ENCODE measurements at regions not wholly inside any gene's neighbourhood (a gene's known extent, or its start where the extent isn't known, plus 50 kb on each side); places are given as distances from the start of the nearest gene placed in this dataset.

DNA sequence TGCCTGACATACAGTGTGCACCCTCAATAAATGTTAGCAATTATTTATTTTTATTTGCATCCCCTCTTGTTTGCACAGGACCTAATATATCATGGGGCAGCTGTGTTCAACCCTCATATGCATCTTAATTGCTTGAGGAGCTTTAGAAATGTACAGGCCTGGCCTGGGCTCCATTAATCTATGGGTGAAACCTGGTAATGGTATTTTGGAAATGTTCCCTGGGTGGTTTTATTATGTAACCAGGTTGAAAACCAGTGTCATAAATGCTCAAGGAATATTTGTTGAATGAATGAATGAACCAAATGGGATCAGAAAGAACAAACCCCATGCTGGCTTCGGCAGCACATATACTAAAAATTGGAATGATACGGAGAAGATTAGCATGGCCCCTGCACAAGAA lies 84.0 kb upstream of the PICALM start:
- DNase-seq (ENCODE audit: low read depth, low spot score) = no peak
- ChIA-PET CTCF (interaction anchor here (1.2 to 2.2 kb wide), 3 partner anchors 9 to 40 kb away, joined by 3 to 6 read pairs (median 5); no protein-coding TSS in a partner anchor), POLR2A (interaction anchor here (1.2 to 1.8 kb wide), 2 partner anchors 21 to 84 kb away, joined by 7 to 15 read pairs; partner anchors contain the start of gene PICALM)
- H3K4me3 ChIP-seq (ENCODE audit: low read depth, low read length) = no peak overlapping the region
- TF ChIP-seq, protein P1, sequence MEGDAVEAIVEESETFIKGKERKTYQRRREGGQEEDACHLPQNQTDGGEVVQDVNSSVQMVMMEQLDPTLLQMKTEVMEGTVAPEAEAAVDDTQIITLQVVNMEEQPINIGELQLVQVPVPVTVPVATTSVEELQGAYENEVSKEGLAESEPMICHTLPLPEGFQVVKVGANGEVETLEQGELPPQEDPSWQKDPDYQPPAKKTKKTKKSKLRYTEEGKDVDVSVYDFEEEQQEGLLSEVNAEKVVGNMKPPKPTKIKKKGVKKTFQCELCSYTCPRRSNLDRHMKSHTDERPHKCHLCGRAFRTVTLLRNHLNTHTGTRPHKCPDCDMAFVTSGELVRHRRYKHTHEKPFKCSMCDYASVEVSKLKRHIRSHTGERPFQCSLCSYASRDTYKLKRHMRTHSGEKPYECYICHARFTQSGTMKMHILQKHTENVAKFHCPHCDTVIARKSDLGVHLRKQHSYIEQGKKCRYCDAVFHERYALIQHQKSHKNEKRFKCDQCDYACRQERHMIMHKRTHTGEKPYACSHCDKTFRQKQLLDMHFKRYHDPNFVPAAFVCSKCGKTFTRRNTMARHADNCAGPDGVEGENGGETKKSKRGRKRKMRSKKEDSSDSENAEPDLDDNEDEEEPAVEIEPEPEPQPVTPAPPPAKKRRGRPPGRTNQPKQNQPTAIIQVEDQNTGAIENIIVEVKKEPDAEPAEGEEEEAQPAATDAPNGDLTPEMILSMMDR (IDR thresholded peaks at IDR 0.05; ENCODE audit: insufficient read depth, low read length, missing control alignments) = no peak

DNA sequence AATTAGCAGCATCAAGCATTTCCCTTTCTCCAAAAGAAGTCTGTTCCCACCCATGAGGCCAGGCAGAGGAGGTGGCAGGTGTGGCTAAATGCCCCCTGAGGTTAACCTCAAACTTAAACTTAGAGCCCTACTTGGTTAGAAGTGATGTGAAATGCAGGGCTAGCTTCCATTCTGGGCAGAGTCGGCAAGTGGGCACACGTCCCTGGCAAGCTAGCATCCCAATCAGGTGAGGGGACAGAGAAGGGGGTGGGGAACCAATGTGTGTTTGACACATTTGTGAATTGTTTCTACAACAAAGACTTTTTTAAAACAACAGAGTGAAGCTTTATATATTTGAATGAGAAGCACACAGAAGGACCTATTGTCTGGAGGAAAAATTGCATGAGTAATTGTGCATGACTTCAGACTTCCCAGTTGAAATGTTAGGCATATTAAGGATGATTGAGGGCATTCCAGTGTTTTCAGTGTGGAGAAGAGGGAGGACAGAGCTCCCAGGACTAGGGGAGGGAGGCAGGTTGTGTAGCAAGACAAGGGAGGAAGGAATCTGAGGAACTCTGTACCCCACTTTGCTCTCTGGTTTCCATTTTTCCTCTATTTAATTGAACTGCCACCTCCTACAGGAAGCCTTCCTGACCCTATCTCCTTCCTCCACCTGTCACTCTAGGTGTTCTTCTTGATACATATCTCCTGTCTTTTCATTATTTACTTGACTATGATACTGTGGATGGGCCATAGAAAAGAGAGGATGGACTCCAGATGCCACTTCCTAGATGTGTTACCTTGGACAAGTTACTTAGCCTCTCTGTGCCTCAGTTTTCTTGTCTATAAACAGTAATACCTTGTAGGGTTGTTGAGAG lies 83.3 kb upstream of the PICALM start:
- CTCF ChIA-PET = interaction anchor here (0.8 to 2.2 kb wide), 8 partner anchors 9 to 111 kb away, joined by 3 to 6 read pairs (median 4); no protein-coding TSS in a partner anchor

DNA sequence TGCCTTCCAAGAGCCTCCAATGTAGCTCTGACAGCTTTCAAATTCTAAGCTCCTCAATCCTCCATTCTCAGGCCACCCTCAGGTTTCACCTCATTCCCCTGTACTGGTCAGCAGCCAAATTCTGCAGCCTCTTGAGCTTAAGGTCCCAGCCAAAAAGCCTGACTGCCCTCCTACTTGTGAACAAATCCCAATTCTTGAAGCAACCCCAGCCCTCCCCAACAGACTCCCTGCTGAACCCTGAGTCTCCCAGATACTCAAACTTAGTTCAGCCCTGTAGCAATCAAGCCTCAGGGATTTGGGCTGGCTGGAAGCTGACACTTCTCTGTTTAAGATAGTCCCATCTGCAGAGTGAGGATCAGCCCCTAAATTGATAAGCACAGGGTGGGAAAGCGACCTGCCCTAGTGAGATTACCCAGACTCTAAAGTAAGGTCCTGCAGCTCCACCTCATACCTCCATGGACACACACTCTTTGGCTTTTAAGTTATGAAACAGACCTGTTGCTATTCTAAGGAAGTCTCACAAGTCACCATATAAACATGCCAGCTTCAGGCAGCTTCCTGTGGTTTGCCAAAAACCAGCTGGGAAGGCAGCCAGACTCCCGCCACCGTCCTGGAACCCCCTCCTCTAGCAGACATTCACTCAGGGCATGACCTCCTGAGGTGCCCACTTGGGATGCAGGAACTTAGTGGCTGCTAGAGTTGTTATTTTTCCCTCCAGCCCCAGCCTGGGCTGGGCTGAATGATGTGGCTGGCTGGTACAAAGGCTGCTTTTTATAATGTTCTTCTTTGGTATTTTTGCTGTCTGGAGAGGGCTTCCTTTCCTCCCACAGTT lies 82.5 kb upstream of the PICALM start:
- ChIA-PET CTCF (interaction anchor here (0.8 to 2.2 kb wide), 9 partner anchors 9 to 111 kb away, joined by 3 to 6 read pairs (median 3); no protein-coding TSS in a partner anchor), POLR2A (interaction anchor here (0.5 to 1.8 kb wide), 7 partner anchors 11 to 83 kb away, joined by 3 to 15 read pairs (median 5); partner anchors contain the start of gene PICALM)
- H3K4me3 ChIP-seq (ENCODE audit: low read depth, low read length) = no peak overlapping the region
- no peak for DNase-seq (ENCODE audit: low read depth, low spot score)
- TF ChIP-seq, protein P1 (IDR thresholded peaks at IDR 0.05; ENCODE audit: insufficient read depth, low read length, missing control alignments) = no peak

More for the DNA sequence above, 83.3 kb upstream of the PICALM start:
- TF ChIP-seq, protein P1 (IDR thresholded peaks at IDR 0.05; ENCODE audit: insufficient read depth, low read length, missing control alignments) = no peak
- H3K4me3 ChIP-seq (ENCODE audit: low read depth, low read length) = no peak overlapping the region
- POLR2A ChIA-PET = interaction anchor here (0.8 to 1.8 kb wide), 4 partner anchors 10 to 84 kb away, joined by 3 to 15 read pairs (median 6); partner anchors contain the start of gene PICALM
- no peak for DNase-seq (ENCODE audit: low read depth, low spot score)

DNA sequence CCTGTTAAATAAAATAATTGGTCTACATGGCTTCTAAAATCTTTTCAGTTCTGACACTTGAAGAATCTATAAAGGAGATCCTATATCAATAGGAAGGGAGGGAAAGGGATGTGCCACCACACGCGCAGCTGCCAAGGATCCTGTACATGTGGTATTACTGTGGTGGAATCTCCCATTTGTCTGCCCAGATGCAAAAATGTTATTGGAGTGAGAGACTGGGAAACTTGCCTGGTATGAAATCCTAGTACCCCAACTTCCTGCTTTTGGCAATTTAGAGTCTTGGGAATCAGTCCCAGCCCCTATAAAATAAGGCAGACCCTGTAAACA lies 81.9 kb upstream of the PICALM start:
- no peak for DNase-seq (ENCODE audit: low read depth, low spot score)
- POLR2A ChIA-PET = interaction anchor here (0.5 to 1.8 kb wide), 4 partner anchors 12 to 82 kb away, joined by 3 to 6 read pairs (median 4); partner anchors contain the start of gene PICALM
- TF ChIP-seq, protein P1 (IDR thresholded peaks at IDR 0.05; ENCODE audit: insufficient read depth, low read length, missing control alignments) = no peak
- no peak overlapping the region for H3K4me3 ChIP-seq (ENCODE audit: low read depth, low read length)
- CTCF ChIA-PET = interaction anchor here (0.9 to 2.2 kb wide), 4 partner anchors 8 to 110 kb away, joined by 3 to 6 read pairs (median 4); no protein-coding TSS in a partner anchor

DNA sequence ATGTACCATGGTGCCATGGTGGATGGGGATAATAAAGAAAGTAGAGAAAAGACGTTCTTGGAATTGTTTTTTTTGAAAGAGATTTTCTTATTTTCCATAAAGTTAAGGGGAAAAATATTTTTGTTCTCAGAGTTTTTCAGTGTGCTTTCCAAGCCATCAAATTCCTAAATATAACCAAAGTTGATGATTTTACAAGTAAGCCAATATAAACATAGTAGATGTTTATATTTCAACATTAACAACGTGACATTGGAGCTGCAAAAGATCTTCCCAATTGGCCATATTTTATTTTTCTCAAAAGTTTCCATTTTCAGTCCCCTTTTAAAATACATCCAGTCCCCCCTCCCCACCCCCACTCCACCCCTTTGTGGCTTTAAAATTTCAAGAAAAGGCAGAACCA lies 80.9 kb upstream of the PICALM start:
- DNase-seq (ENCODE audit: low read depth, low spot score) = no peak
- ChIA-PET POLR2A (no interaction called here), CTCF (interaction anchor here (1.0 kb wide), 1 partner anchor 12 kb away, joined by 3 read pairs; no protein-coding TSS in a partner anchor)
- TF ChIP-seq, protein P1 (IDR thresholded peaks at IDR 0.05; ENCODE audit: insufficient read depth, low read length, missing control alignments) = no peak
- no peak overlapping the region for H3K4me3 ChIP-seq (ENCODE audit: low read depth, low read length)

Measured in AG04449 (cell line).